GM06990 (cell line): ENCODE measurements at regions not wholly inside any gene's neighbourhood (a gene's known extent, or its start where the extent isn't known, plus 50 kb on each side); places are given as distances from the start of the nearest gene placed in this dataset.

Source experiments
- DNase-seq: peaks from one replicate; pipeline ENCODE4 v3.0.0-alpha.2; 2011; ENCODE audit not compliant: insufficient read length; ENCODE audit errors: extremely low read depth
- H3K27me3 ChIP-seq: replicated peaks from 2 replicates; pipeline ENCODE4 v1.6.0; 2011; ENCODE audit warnings: low read length; ENCODE audit not compliant: control insufficient read depth, insufficient read depth
- H3K36me3 ChIP-seq: 2 replicates; pipeline ENCODE4 v1.5.1; 2011; ENCODE audit warnings: low read length; ENCODE audit not compliant: control insufficient read depth, insufficient read depth
- H3K4me3 ChIP-seq: replicated peaks from 2 replicates; pipeline ENCODE4 v1.5.1; 2011; ENCODE audit warnings: low read depth, mild to moderate bottlenecking, control low read depth, low read length
- CTCF ChIP-seq: IDR thresholded peaks from 2 replicates; pipeline ENCODE4 v1.5.1; 2011; ENCODE audit warnings: low read length, control low read depth, mild to moderate bottlenecking, inconsistent platforms; ENCODE audit not compliant: insufficient read depth, poor library complexity, severe bottlenecking

- Histone ChIP-seq H3K27me3 (no peaks in the 10 kb centered on the region; the same call in 1 of the 2 replicates), H3K36me3 (no peaks in the 10 kb centered on the region), H3K4me3 (no peak overlapping the region)
- no peak for TF ChIP-seq CTCF
- DNase-seq: no peak
Observed at GRCh38 chr1:213720032-213720431, 267.7 kb upstream of the PROX1 start.

- no peak for DNase-seq
- H3K27me3 ChIP-seq: no peaks in the 10 kb centered on the region; the same call in 1 of the 2 replicates
- H3K4me3 ChIP-seq: no peak overlapping the region
- H3K36me3 ChIP-seq: no peaks in the 10 kb centered on the region
- no peak for TF ChIP-seq CTCF
Observed at GRCh38 chr1:213723187-213723586, 264.6 kb upstream of the PROX1 start.

GRCh38 chr1:213724640-213725536 lies 262.9 kb upstream of the PROX1 start:
- no peak overlapping the region for H3K4me3 ChIP-seq
- DNase-seq: no peak
- no peaks in the 10 kb centered on the region for H3K36me3 ChIP-seq
- TF ChIP-seq CTCF: no peak
- no peaks in the 10 kb centered on the region; the same call in 1 of the 2 replicates for H3K27me3 ChIP-seq

GRCh38 chr1:213727853-213728592 lies 259.8 kb upstream of the PROX1 start:
- Histone ChIP-seq H3K27me3 (no peaks in the 10 kb centered on the region; the same call in 1 of the 2 replicates), H3K4me3 (no peak overlapping the region), H3K36me3 (no peaks in the 10 kb centered on the region)
- DNase-seq: no peak
- no peak for TF ChIP-seq CTCF

GRCh38 chr1:213728593-213729536 lies 258.9 kb upstream of the PROX1 start:
- Histone ChIP-seq H3K4me3 (no peak overlapping the region), H3K36me3 (no peaks in the 10 kb centered on the region), H3K27me3 (no peaks in the 10 kb centered on the region; the same call in 1 of the 2 replicates)
- TF ChIP-seq CTCF: no peak
- no peak for DNase-seq
